IMR-90 (cell line): ENCODE measurements at regions not wholly inside any gene's neighbourhood (a gene's known extent, or its start where the extent isn't known, plus 50 kb on each side); places are given as distances from the start of the nearest gene placed in this dataset.

Experiments
- ATAC-seq: fragments of 200-7000 bp; cut with Tn5 transposase; 2 replicates; pipeline ENCODE4 v1.9.1; 2020; ENCODE audit warnings: low read depth, mild to moderate bottlenecking, moderate library complexity
- BruUV-seq: library from RNA; stranded (reverse); fragments of 400-500 nt; replicated peaks from 2 replicates; lab custom pipeline; 2021; lab: Mats Ljungman, UMichigan
- CTCF ChIA-PET: fragments of 300-600 bp; formaldehyde crosslinking; extraction: SDS; loops from one replicate; lab custom pipeline; 2021; ENCODE audit warnings: antibody characterized with exemption; lab: Yijun Ruan, JAX
- POLR2A ChIA-PET: fragments of 300-600 bp; sonication (Branson Sonifier 250); formaldehyde crosslinking; loops from one replicate; lab custom pipeline; 2022; ENCODE audit warnings: antibody characterized with exemption; ENCODE audit not compliant: unreplicated experiment; lab: Charles Lee
- DNase-seq: peaks from one replicate; pipeline ENCODE4 v3.0.0; 2013
- H2AFZ ChIP-seq: replicated peaks from 2 replicates; pipeline ENCODE3; 2013; ENCODE audit warnings: low read length, mild to moderate bottlenecking; ENCODE audit not compliant: poor library complexity
- H2AK5ac ChIP-seq: 2 replicates; pipeline ENCODE4 v1.6.1; 2013; ENCODE audit warnings: low read depth, low read length, inconsistent platforms
- H2AK9ac ChIP-seq: replicated peaks from 2 replicates; pipeline ENCODE3; 2013; ENCODE audit warnings: mild to moderate bottlenecking, low read depth, low read length, moderate library complexity; ENCODE audit not compliant: poor library complexity
- H2BK120ac ChIP-seq: 2 replicates; pipeline ENCODE4 v1.6.1; 2013; ENCODE audit warnings: low read depth, low read length, inconsistent platforms
- H2BK15ac ChIP-seq: 3 replicates; pipeline ENCODE4 v1.6.1; 2013; ENCODE audit warnings: low read depth, low read length, inconsistent platforms
- H2BK20ac ChIP-seq: 2 replicates; pipeline ENCODE4 v1.6.1; 2013; ENCODE audit warnings: low read depth, mild to moderate bottlenecking, inconsistent platforms, low read length, moderate library complexity
- H2BK5ac ChIP-seq: 2 replicates; pipeline ENCODE4 v1.6.1; 2013; ENCODE audit warnings: mild to moderate bottlenecking, low read depth, low read length, inconsistent platforms; ENCODE audit not compliant: poor library complexity, severe bottlenecking
- H3K14ac ChIP-seq: replicated peaks from 2 replicates; pipeline ENCODE4 v1.6.1; 2013; ENCODE audit warnings: low read depth, low read length, inconsistent platforms
- H3K18ac ChIP-seq: 2 replicates; pipeline ENCODE4 v1.6.1; 2013; ENCODE audit warnings: low read depth, low read length, control low read depth
- H3K23ac ChIP-seq: 2 replicates; pipeline ENCODE4 v1.6.1; 2013; ENCODE audit warnings: low read depth, low read length, inconsistent platforms
- H3K27ac ChIP-seq: 2 replicates; pipeline ENCODE4 v1.5.1; 2013; ENCODE audit warnings: mild to moderate bottlenecking, control low read depth, low read length; ENCODE audit not compliant: insufficient read depth
- H3K27me3 ChIP-seq: 2 replicates; pipeline ENCODE4 v1.6.1; 2013; ENCODE audit warnings: low read length; ENCODE audit not compliant: control insufficient read depth, insufficient read depth
- H3K36me3 ChIP-seq: 2 replicates; pipeline ENCODE4 v1.6.1; 2013; ENCODE audit warnings: low read length, mixed read lengths; ENCODE audit not compliant: control insufficient read depth, insufficient read depth
- H3K4ac ChIP-seq: 2 replicates; pipeline ENCODE4 v1.6.1; 2013; ENCODE audit warnings: low read depth, low read length, inconsistent platforms
- H3K4me1 ChIP-seq: 2 replicates; pipeline ENCODE4 v1.6.1; 2013; ENCODE audit warnings: low read length, mixed read lengths; ENCODE audit not compliant: control insufficient read depth, insufficient read depth
- H3K4me2 ChIP-seq: 2 replicates; pipeline ENCODE4 v1.6.1; 2013; ENCODE audit warnings: low read depth, mild to moderate bottlenecking, control low read depth, low read length, moderate library complexity
- H3K4me3 ChIP-seq: 2 replicates; pipeline ENCODE4 v1.5.1; 2013; ENCODE audit warnings: low read depth, mild to moderate bottlenecking, control low read depth, low read length, moderate library complexity; ENCODE audit not compliant: insufficient read depth
- H3K56ac ChIP-seq: 2 replicates; pipeline ENCODE4 v1.6.1; 2013; ENCODE audit warnings: low read length, inconsistent platforms; ENCODE audit not compliant: insufficient read depth; ENCODE audit errors: extremely low read depth
- H3K79me1 ChIP-seq, 2 experiments: 2 replicates each; pipeline ENCODE4 v1.6.1; 2013; ENCODE audit warnings: low read length in 2 of 2, inconsistent platforms in 1 of 2, low read depth in 1 of 2
- H3K9ac ChIP-seq: 2 replicates; pipeline ENCODE4 v1.6.1; 2013; ENCODE audit warnings: low read depth, low read length, control low read depth
- H3K9me1 ChIP-seq: 2 replicates; pipeline ENCODE4 v1.6.1; 2013; ENCODE audit warnings: low read length, inconsistent platforms; ENCODE audit not compliant: insufficient read depth
- H3K9me3 ChIP-seq: 2 replicates; pipeline ENCODE4 v1.6.1; 2013; ENCODE audit warnings: low read length; ENCODE audit not compliant: control insufficient read depth, insufficient read depth
- H4K20me1 ChIP-seq: 2 replicates; pipeline ENCODE4 v1.6.1; 2013; ENCODE audit warnings: low read length, inconsistent platforms; ENCODE audit not compliant: insufficient read depth
- H4K5ac ChIP-seq: 2 replicates; pipeline ENCODE4 v1.6.1; 2013; ENCODE audit warnings: mild to moderate bottlenecking, low read depth, low read length, control low read depth
- H4K8ac ChIP-seq, 2 experiments: 2 replicates each; pipeline ENCODE4 v1.6.1; 2013; ENCODE audit warnings: low read depth in 2 of 2, low read length in 2 of 2, control low read depth in 1 of 2, inconsistent platforms in 1 of 2
- H4K91ac ChIP-seq: 2 replicates; pipeline ENCODE4 v1.6.1; 2013; ENCODE audit warnings: low read depth, low read length, inconsistent platforms; ENCODE audit not compliant: insufficient read depth
- BHLHE40 ChIP-seq: fragments of 150-350 bp; IDR thresholded peaks from 2 replicates; pipeline ENCODE4 v1.6.1; 2016; ENCODE audit warnings: mild to moderate bottlenecking, low read depth, low read length
- CEBPB ChIP-seq: IDR thresholded peaks from 2 replicates; pipeline ENCODE4 v1.6.1; 2012; ENCODE audit warnings: low read depth, low read length, improper control_type of control experiment
- CHD1 ChIP-seq: IDR thresholded peaks from 2 replicates; pipeline ENCODE4 v1.6.1; 2012; ENCODE audit warnings: low read depth, low read length, improper control_type of control experiment
- CTCF ChIP-seq: conservative IDR thresholded peaks from 2 replicates; pipeline ENCODE4 v1.5.1; 2012; ENCODE audit warnings: mild to moderate bottlenecking, low read depth, low read length, improper control_type of control experiment
- ELK1 ChIP-seq: fragments of 150-350 bp; IDR thresholded peaks from 2 replicates; pipeline ENCODE4 v1.6.1; 2016; ENCODE audit warnings: low read depth, mild to moderate bottlenecking, low read length, moderate library complexity, borderline replicate concordance
- FOS ChIP-seq: fragments of 150-350 bp; IDR thresholded peaks from 2 replicates; pipeline ENCODE4 v1.6.1; 2016; ENCODE audit warnings: low read depth, low read length
- MAFK ChIP-seq: IDR thresholded peaks from 2 replicates; pipeline ENCODE4 v1.6.1; 2012; ENCODE audit warnings: low read depth, low read length, improper control_type of control experiment
- MAZ ChIP-seq: IDR thresholded peaks from 2 replicates; pipeline ENCODE4 v1.6.1; 2012; ENCODE audit warnings: low read depth, mild to moderate bottlenecking, low read length, improper control_type of control experiment, moderate library complexity, borderline replicate concordance
- MXI1 ChIP-seq: IDR thresholded peaks from 2 replicates; pipeline ENCODE4 v1.6.1; 2012; ENCODE audit warnings: low read depth, mild to moderate bottlenecking, low read length, moderate library complexity, borderline replicate concordance
- NFE2L2 ChIP-seq: fragments of 150-350 bp; IDR thresholded peaks from 2 replicates; pipeline ENCODE4 v1.6.1; 2016; ENCODE audit warnings: low read depth, mild to moderate bottlenecking, low read length
- POLR2A ChIP-seq: IDR thresholded peaks from 2 replicates; pipeline ENCODE4 v1.6.1; 2012; ENCODE audit warnings: mild to moderate bottlenecking, low read depth, low read length
- RAD21 ChIP-seq: IDR thresholded peaks from 2 replicates; pipeline ENCODE4 v1.6.1; 2012; ENCODE audit warnings: low read length, improper control_type of control experiment
- RCOR1 ChIP-seq: IDR thresholded peaks from 2 replicates; pipeline ENCODE4 v1.6.1; 2012; ENCODE audit warnings: mild to moderate bottlenecking, low read length, improper control_type of control experiment; ENCODE audit not compliant: insufficient replicate concordance
- RFX5 ChIP-seq: IDR thresholded peaks from 2 replicates; pipeline ENCODE4 v1.8.0; 2012; ENCODE audit warnings: low read depth, mild to moderate bottlenecking, low read length, moderate library complexity
- SMC3 ChIP-seq: fragments of 150-350 bp; IDR thresholded peaks from 2 replicates; pipeline ENCODE4 v1.6.1; 2016; ENCODE audit warnings: low read depth, mild to moderate bottlenecking, antibody characterized with exemption, low read length, moderate library complexity
- USF2 ChIP-seq: fragments of 150-350 bp; IDR thresholded peaks from 2 replicates; pipeline ENCODE4 v1.6.1; 2017; ENCODE audit warnings: mild to moderate bottlenecking, antibody characterized with exemption, low read length, low read depth
- WGBS, 2 experiments: methylation state at CpG; one replicate each; pipeline versions ENCODE4 v1.1.5 to v1.1.7; 2013; ENCODE audit warnings: missing lambda C conversion rate in 2 of 2; ENCODE audit not compliant: insufficient read length in 1 of 2; ENCODE audit errors: extremely low coverage in 2 of 2; 5-methylcytosine and 5-hydroxymethylcytosine counted together
- dilution Hi-C: fragments of 300-500 bp; cut with HindIII; formaldehyde crosslinking; loops from one replicate; pipeline ENCODE4 v1.14.3; 2018; ENCODE audit warnings: low sequenced_read_pairs; ENCODE audit not compliant: unreplicated experiment
- in situ Hi-C: fragments of 300-500 bp; cut with MboI; formaldehyde crosslinking; loops from 3 replicates; pipeline ENCODE4 v1.14.3; 2019; ENCODE audit warnings: low sequenced_read_pairs, inconsistent platforms, mixed read lengths
- intact Hi-C: fragments of 100-400 bp; cut with micrococcal nuclease; formaldehyde crosslinking; loops from 2 replicates; pipeline ENCODE4 v1.10.0; 2022

- Histone ChIP-seq H3K4me3 (no peak overlapping the region), H3K9ac (no peak overlapping the region), H3K4ac (no peak overlapping the region), H3K27ac (no peak overlapping the region), H3K9me3 (no peaks in the 10 kb centered on the region), H4K5ac (no peak overlapping the region), H3K36me3 (no peaks in the 10 kb centered on the region; the same call in none of the 2 replicates), H3K27me3 (no peaks in the 10 kb centered on the region), H2AK5ac (no peak overlapping the region), H2BK20ac (no peak overlapping the region), H4K8ac (no peak overlapping the region), H4K91ac (no peak overlapping the region), H2BK15ac (no peak overlapping the region), H2BK5ac (no peak overlapping the region), H3K4me2 (no peak overlapping the region), H3K4me1 (no peaks in the 10 kb centered on the region), H2AK9ac (no peak overlapping the region), H3K56ac (no peak overlapping the region), H3K18ac (no peak overlapping the region), H3K23ac (no peak overlapping the region), H2BK120ac (no peak overlapping the region), H4K20me1 (no peaks in the 10 kb centered on the region), H3K79me1 (no peaks in the 10 kb centered on the region; a peak in 1 of 4 replicates), H2AFZ (no peak overlapping the region), H3K9me1 (no peaks in the 10 kb centered on the region), H3K14ac (no peak overlapping the region)
- ATAC-seq = no peak
- ChIA-PET POLR2A (no interaction called here), CTCF (no interaction called here)
- WGBS, 2 experiments = no CpG with 5 or more reads among the region's 3 CpGs
- BruUV-seq = no TSS peak
- in situ Hi-C loops (no loop called here), dilution Hi-C loops (no loop called here), intact Hi-C loops (no loop called here)
- TF ChIP-seq USF2 (no peak), SMC3 (no peak), POLR2A (no peak), MAZ (no peak), NFE2L2 (no peak), RFX5 (no peak), CHD1 (no peak), MAFK (no peak), RAD21 (no peak), MXI1 (no peak), ELK1 (no peak), FOS (no peak), CEBPB (no peak), RCOR1 (no peak), BHLHE40 (no peak), CTCF (no peak)
- no peak for DNase-seq
Observed at GRCh38 chr6:144697801-144698200, 412.7 kb downstream of the UTRN start.
